Thyroid gland (tissue), 4 donors: ENCODE measurements at regions not wholly inside any gene's neighbourhood (a gene's known extent, or its start where the extent isn't known, plus 50 kb on each side); places are given as distances from the start of the nearest gene placed in this dataset.

Experiments used
- DNase-seq, 2 donors: peaks; one replicate each; pipeline ENCODE4 v3.0.0-alpha.2; 2019
- H3K27ac ChIP-seq, 3 donors: fragments of 200-600 bp; sonication (generic); 1 replicate in 2 of 3; 2 replicates in 1 of 3; pipeline ENCODE4 v1.5.1; 2016 to 2019; ENCODE audit warnings: mild to moderate bottlenecking in 1 of 3, moderate library complexity in 1 of 3
- H3K27me3 ChIP-seq: fragments of 200-600 bp; sonication (generic); one replicate; pipeline ENCODE4 v1.5.1; 2019
- H3K36me3 ChIP-seq, 2 donors: fragments of 200-600 bp; sonication (generic); one replicate each; pipeline ENCODE4 v1.5.1; 2016 to 2019
- H3K4me1 ChIP-seq, 2 donors: fragments of 200-600 bp; sonication (generic); one replicate each; pipeline ENCODE4 v1.5.1; 2017 to 2019
- H3K4me3 ChIP-seq, 3 donors: fragments of 200-600 bp; sonication (generic); replicated peaks in 1 of 3; 1 replicate in 2 of 3; 2 replicates in 1 of 3; pipeline ENCODE4 v1.5.1; 2016; ENCODE audit warnings: mild to moderate bottlenecking in 1 of 3
- H3K9me3 ChIP-seq: fragments of 200-600 bp; sonication (generic); one replicate; pipeline ENCODE4 v1.5.1; 2017
- CTCF ChIP-seq, 6 experiments: fragments of 200-600 bp in 3 of 6; fragments of 450-650 bp in 3 of 6; sonication (generic) in 3 of 6; IDR thresholded peaks; one replicate each; pipeline ENCODE4 v1.5.1; 2016 to 2019; ENCODE audit warnings: antibody characterized with exemption in 6 of 6, mild to moderate bottlenecking in 2 of 6, inconsistent platforms in 1 of 6, moderate library complexity in 1 of 6
- POLR2A ChIP-seq, 2 donors: fragments of 450-650 bp; IDR thresholded peaks; one replicate each; pipeline ENCODE4 v1.6.1; 2017; ENCODE audit warnings: antibody characterized with exemption in 2 of 2, mild to moderate bottlenecking in 2 of 2, moderate library complexity in 1 of 2
- WGBS, 2 donors: methylation state at CpG; one replicate each; pipeline ENCODE4 v1.1.5; 2017; 5-methylcytosine and 5-hydroxymethylcytosine counted together
- intact Hi-C: fragments of 100-400 bp; cut with DNase I; formaldehyde crosslinking; loops from one replicate; pipeline ENCODE4 v1.15.1; 2023

- intact Hi-C loops, result no loop called here
- no peaks in the 10 kb centered on the region for H3K9me3 ChIP-seq
- peaks cover 19 to 29% of the 10 kb centered on the region in 2 donors for H3K4me1 ChIP-seq
- no peaks in the 10 kb centered on the region for H3K27me3 ChIP-seq
- 94 to 97% methylated on average over 19 to 22 of the region's 22 CpGs for whole genome bisulfite sequencing, 2 donors
- TF ChIP-seq POLR2A (IDR thresholded peaks at IDR 0.05), result no peak
- TF ChIP-seq CTCF (IDR thresholded peaks at IDR 0.05), result no peak
- no peak overlapping the region for H3K4me3 ChIP-seq
- no peaks in the 10 kb centered on the region for H3K36me3 ChIP-seq
- no peak overlapping the region for H3K27ac ChIP-seq
- DNase-seq, result no peak
These were observed 88.0 kb upstream of the RIPOR2 start for GRCh38 chr6:25023781-25024180.

- TF ChIP-seq CTCF (IDR thresholded peaks at IDR 0.05) (no peak), POLR2A (IDR thresholded peaks at IDR 0.05) (no peak)
- no peaks in the 10 kb centered on the region for H3K27me3 ChIP-seq
- no peak overlapping the region for H3K4me3 ChIP-seq
- no peaks in the 10 kb centered on the region for H3K9me3 ChIP-seq
- no peaks in the 10 kb centered on the region for H3K36me3 ChIP-seq
- DNase-seq, result no peak
- no peak overlapping the region for H3K27ac ChIP-seq
- H3K4me1 ChIP-seq, result peaks cover 19 to 29% of the 10 kb centered on the region in 2 donors
- intact Hi-C loops, result no loop called here
- 82 to 96% methylated on average over 3 of the region's 3 CpGs for WGBS, 2 donors
These were observed 89.1 kb upstream of the RIPOR2 start for GRCh38 chr6:25024821-25025220.

GRCh38 chr6:25025248-25025918 lies 89.6 kb upstream of the RIPOR2 start:
- H3K27ac ChIP-seq, result no peak overlapping the region
- 77 to 87% methylated on average over 4 of the region's 4 CpGs for WGBS, 2 donors
- H3K27me3 ChIP-seq, result no peaks in the 10 kb centered on the region
- peaks cover 19 to 29% of the 10 kb centered on the region in 2 donors for H3K4me1 ChIP-seq
- no peaks in the 10 kb centered on the region for H3K9me3 ChIP-seq
- H3K4me3 ChIP-seq, result no peak overlapping the region
- intact Hi-C loops, result no loop called here
- TF ChIP-seq CTCF (IDR thresholded peaks at IDR 0.05), result no peak
- no peak for TF ChIP-seq POLR2A (IDR thresholded peaks at IDR 0.05)
- H3K36me3 ChIP-seq, result no peaks in the 10 kb centered on the region
- DNase-seq, result no peak

GRCh38 chr6:25025919-25026301 lies 90.2 kb upstream of the RIPOR2 start:
- Histone ChIP-seq H3K27ac (peak overlapping the region in 1 of 3 donors; percentile 77), H3K36me3 (no peaks in the 10 kb centered on the region), H3K4me1 (peaks cover 19 to 29% of the 10 kb centered on the region in 2 donors), H3K9me3 (no peaks in the 10 kb centered on the region), H3K27me3 (no peaks in the 10 kb centered on the region), H3K4me3 (no peak overlapping the region)
- DNase-seq, result no peak
- intact Hi-C loops, result no loop called here
- WGBS, 2 donors, result 73 to 82% methylated on average over 2 of the region's 2 CpGs
- no peak for TF ChIP-seq POLR2A (IDR thresholded peaks at IDR 0.05)
- TF ChIP-seq CTCF (IDR thresholded peaks at IDR 0.05), result no peak

GRCh38 chr6:25026723-25027122 lies 91.0 kb upstream of the RIPOR2 start:
- Histone ChIP-seq H3K4me3 (no peak overlapping the region), H3K9me3 (no peaks in the 10 kb centered on the region), H3K27me3 (no peaks in the 10 kb centered on the region), H3K36me3 (no peaks in the 10 kb centered on the region), H3K4me1 (peaks cover 19 to 29% of the 10 kb centered on the region in 2 donors), H3K27ac (peak overlapping the region; percentile 18 to 77 (median 43))
- DNase-seq, result peak; percentile 94 to 95
- peak in 1 of 6 experiments; percentile 12 for TF ChIP-seq CTCF (IDR thresholded peaks at IDR 0.05)
- TF ChIP-seq POLR2A (IDR thresholded peaks at IDR 0.05), result no peak
- intact Hi-C loops, result no loop called here
- WGBS, 2 donors, result 19 to 34% methylated on average over 2 of the region's 2 CpGs
